ENCODE measurements at regions not wholly inside any gene's neighbourhood (a gene's known extent, or its start where the extent isn't known, plus 50 kb on each side); places are given as distances from the start of the nearest gene placed in this dataset.

- no peaks in the 10 kb centered on the region for H3K9me3 ChIP-seq (ENCODE audit: control insufficient read depth, insufficient read depth, low read depth, low read length)
- TF ChIP-seq ZBTB17 (tag by site-specific recombination; IDR thresholded peaks at IDR 0.05): peak; percentile 46; the same call in 1 of the 2 replicates
- TF ChIP-seq ZNF335 (tag by site-specific recombination; conservative IDR thresholded peaks at IDR 0.05): peak; percentile 65
- TF ChIP-seq GLI2 (tag by site-specific recombination; IDR thresholded peaks at IDR 0.05; ENCODE audit: borderline replicate concordance, low read depth): no peak
- TF ChIP-seq ZSCAN5A (tag by site-specific recombination; IDR thresholded peaks at IDR 0.05): no peak
- TF ChIP-seq ZNF362 (tag by site-specific recombination; IDR thresholded peaks at IDR 0.05): 0 out of 2 replicates have a peak, but pooled peaks have one; percentile 24
- TF ChIP-seq ZNF544 (tag by site-specific recombination; IDR thresholded peaks at IDR 0.05): no peak
- TF ChIP-seq TRIM28 (IDR thresholded peaks at IDR 0.05; ENCODE audit: borderline replicate concordance, low read length): peak; percentile 54; the same call in 1 of the 2 replicates
- no peaks in the 10 kb centered on the region for H3K36me3 ChIP-seq (ENCODE audit: control insufficient read depth in 2 of 2, insufficient read depth in 1 of 2, low read length in 2 of 2)
- POLR2A ChIA-PET: no interaction called here
- no peak overlapping the region; the same call in 1 of the 2 replicates for H3K27ac ChIP-seq (ENCODE audit: extremely low read depth, low read depth, low read length)
- no peak overlapping the region for H3K4me3 ChIP-seq (ENCODE audit: low read depth, low read length)
- CTCF ChIA-PET: no interaction called here
- H3K4me1 ChIP-seq (ENCODE audit: control insufficient read depth, insufficient read depth, low read length): peaks cover 34% of the 10 kb centered on the region
Observed at GRCh38 chr1:227369102-227369760, 50.9 kb upstream of the CDC42BPA start.
